ENCODE measurements at regions not wholly inside any gene's neighbourhood (a gene's known extent, or its start where the extent isn't known, plus 50 kb on each side); places are given as distances from the start of the nearest gene placed in this dataset.

- H3K27ac ChIP-seq: no peak overlapping the region
- peaks cover 0 to 20% of the 10 kb centered on the region in 2 donors for H3K27me3 ChIP-seq
- no peak overlapping the region for H3K4me3 ChIP-seq
- H3K9me3 ChIP-seq: no peaks in the 10 kb centered on the region
- intact Hi-C loops (cut with DNase I): no loop called here
- TF ChIP-seq CTCF (IDR thresholded peaks at IDR 0.05): no peak
- H3K4me1 ChIP-seq: peaks cover 0 to 6% of the 10 kb centered on the region in 2 donors
- no peak for ATAC-seq
- H3K36me3 ChIP-seq: no peaks in the 10 kb centered on the region
- DNase-seq: no peak
Measured at GRCh38 chr17:27986805-27987684, 55.4 kb upstream of the NLK start.

- TF ChIP-seq CTCF (IDR thresholded peaks at IDR 0.05): no peak
- intact Hi-C loops (cut with DNase I): no loop called here
Measured at GRCh38 chr17:27989046-27989445, 53.4 kb upstream of the NLK start.

GRCh38 chr17:27990100-27990499, 52.4 kb upstream of the NLK start:
- no peak overlapping the region for H3K27ac ChIP-seq
- no peaks in the 10 kb centered on the region for H3K36me3 ChIP-seq
- no peaks in the 10 kb centered on the region for H3K9me3 ChIP-seq
- H3K27me3 ChIP-seq: peaks cover 0 to 9% of the 10 kb centered on the region in 2 donors
- no peak overlapping the region for H3K4me3 ChIP-seq
- intact Hi-C loops (cut with DNase I): loop anchor here in 1 of 2 donors (10.0 kb wide), 1 partner anchor 55 kb away; no protein-coding TSS in a partner anchor
- ATAC-seq (no peak), DNase-seq (no peak)
- H3K4me1 ChIP-seq: peaks cover 0 to under 1% of the 10 kb centered on the region in 2 donors
- no peak for TF ChIP-seq CTCF (IDR thresholded peaks at IDR 0.05)

More at GRCh38 chr17:27989046-27989445, 53.4 kb upstream of the NLK start:
- H3K27ac ChIP-seq: no peak overlapping the region
- ATAC-seq (no peak), DNase-seq (no peak)
- peaks cover 0 to 20% of the 10 kb centered on the region in 2 donors for H3K27me3 ChIP-seq
- H3K4me1 ChIP-seq: peaks cover 0 to 6% of the 10 kb centered on the region in 2 donors
- no peaks in the 10 kb centered on the region for H3K9me3 ChIP-seq
- no peak overlapping the region for H3K4me3 ChIP-seq
- H3K36me3 ChIP-seq: no peaks in the 10 kb centered on the region

- DNase-seq: no peak
- Histone ChIP-seq H3K27me3 (peaks cover 0 to 2% of the 10 kb centered on the region in 2 donors), H3K4me3 (no peak overlapping the region), H3K27ac (no peak overlapping the region), H3K9me3 (no peaks in the 10 kb centered on the region), H3K4me1 (no peaks in the 10 kb centered on the region), H3K36me3 (no peaks in the 10 kb centered on the region)
- TF ChIP-seq CTCF (IDR thresholded peaks at IDR 0.05): no peak
- intact Hi-C loops (cut with DNase I): loop anchor here in 1 of 2 donors (10.0 kb wide), 1 partner anchor 56 kb away; no protein-coding TSS in a partner anchor
- ATAC-seq: no peak
Measured at GRCh38 chr17:27990979-27991378, 51.5 kb upstream of the NLK start.

GRCh38 chr17:27991462-27991993, 50.9 kb upstream of the NLK start:
- intact Hi-C loops (cut with DNase I): loop anchor here in 1 of 2 donors (10.0 kb wide), 1 partner anchor 57 kb away; no protein-coding TSS in a partner anchor
- TF ChIP-seq CTCF (IDR thresholded peaks at IDR 0.05): no peak
- no peak overlapping the region for H3K27ac ChIP-seq
- H3K4me1 ChIP-seq: no peaks in the 10 kb centered on the region
- ATAC-seq: no peak
- no peaks in the 10 kb centered on the region for H3K36me3 ChIP-seq
- H3K27me3 ChIP-seq: no peaks in the 10 kb centered on the region
- no peak overlapping the region for H3K4me3 ChIP-seq
- no peaks in the 10 kb centered on the region for H3K9me3 ChIP-seq
- no peak for DNase-seq

All from left lung (tissue), 4 donors.